Testis (tissue), 2 donors: ENCODE measurements at regions not wholly inside any gene's neighbourhood (a gene's known extent, or its start where the extent isn't known, plus 50 kb on each side); places are given as distances from the start of the nearest gene placed in this dataset.

Experiments used
- POLR2A ChIP-seq: fragments of 450-650 bp; IDR thresholded peaks from one replicate; pipeline ENCODE4 v1.6.1; 2017; ENCODE audit warnings: antibody characterized with exemption, mild to moderate bottlenecking, moderate library complexity
- TF ChIP-seq, protein P1 (sequence below), 3 experiments: fragments of 450-650 bp in 2 of 3; fragments of 200-600 bp in 1 of 3; sonication (generic) in 1 of 3; IDR thresholded peaks; one replicate each; pipeline ENCODE4 v1.5.1; 2016 to 2019; ENCODE audit warnings: antibody characterized with exemption in 3 of 3, mild to moderate bottlenecking in 2 of 3, moderate library complexity in 1 of 3

DNA sequence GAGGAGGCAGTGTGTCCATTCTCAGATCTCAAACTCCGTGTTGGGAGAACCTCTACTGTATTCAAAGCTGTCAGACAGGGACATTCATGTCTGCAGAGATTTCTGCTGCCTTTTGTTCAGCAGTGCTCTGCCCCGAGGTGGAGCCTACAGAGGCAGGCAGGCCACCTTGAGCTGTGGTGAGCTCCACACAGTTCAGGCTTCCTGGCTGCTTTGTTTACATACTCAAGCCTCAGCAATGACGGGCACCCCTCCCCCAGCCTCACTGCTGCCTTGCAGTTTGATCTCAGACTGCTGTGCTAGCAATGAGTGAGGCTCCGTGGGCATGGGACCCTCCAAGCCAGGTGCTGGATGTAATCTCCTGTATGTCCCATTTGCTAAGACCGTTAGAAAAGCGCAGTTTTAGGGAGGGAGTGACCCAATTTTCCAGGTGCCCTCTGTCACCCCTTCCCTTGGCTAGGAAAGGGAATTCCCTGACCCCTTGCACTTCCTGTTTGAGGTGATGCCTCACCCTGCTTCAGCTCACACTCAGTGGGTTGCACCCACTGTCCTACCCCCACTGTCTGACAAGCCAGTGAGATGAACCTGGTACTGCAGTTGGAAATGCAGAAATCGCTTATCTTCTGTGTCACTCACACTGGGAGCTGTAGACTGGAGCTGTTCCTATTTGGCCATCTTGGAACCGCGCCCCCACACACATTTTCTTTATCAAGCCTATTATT, 458.9 kb upstream of the HSFY2 start:
- TF ChIP-seq POLR2A: no peak
- TF ChIP-seq, protein P1, sequence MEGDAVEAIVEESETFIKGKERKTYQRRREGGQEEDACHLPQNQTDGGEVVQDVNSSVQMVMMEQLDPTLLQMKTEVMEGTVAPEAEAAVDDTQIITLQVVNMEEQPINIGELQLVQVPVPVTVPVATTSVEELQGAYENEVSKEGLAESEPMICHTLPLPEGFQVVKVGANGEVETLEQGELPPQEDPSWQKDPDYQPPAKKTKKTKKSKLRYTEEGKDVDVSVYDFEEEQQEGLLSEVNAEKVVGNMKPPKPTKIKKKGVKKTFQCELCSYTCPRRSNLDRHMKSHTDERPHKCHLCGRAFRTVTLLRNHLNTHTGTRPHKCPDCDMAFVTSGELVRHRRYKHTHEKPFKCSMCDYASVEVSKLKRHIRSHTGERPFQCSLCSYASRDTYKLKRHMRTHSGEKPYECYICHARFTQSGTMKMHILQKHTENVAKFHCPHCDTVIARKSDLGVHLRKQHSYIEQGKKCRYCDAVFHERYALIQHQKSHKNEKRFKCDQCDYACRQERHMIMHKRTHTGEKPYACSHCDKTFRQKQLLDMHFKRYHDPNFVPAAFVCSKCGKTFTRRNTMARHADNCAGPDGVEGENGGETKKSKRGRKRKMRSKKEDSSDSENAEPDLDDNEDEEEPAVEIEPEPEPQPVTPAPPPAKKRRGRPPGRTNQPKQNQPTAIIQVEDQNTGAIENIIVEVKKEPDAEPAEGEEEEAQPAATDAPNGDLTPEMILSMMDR (IDR thresholded peaks at IDR 0.05): no peak
